GM18511 (cell line): ENCODE measurements at regions not wholly inside any gene's neighbourhood (a gene's known extent, or its start where the extent isn't known, plus 50 kb on each side); places are given as distances from the start of the nearest gene placed in this dataset.
"Not testable (repeated sequence)": the region's sequence is repeated elsewhere in the genome, so short reads cannot be mapped to it uniquely, and the experiment has no call there.

Experiments
- ATAC-seq: cut with Tn5 transposase; IDR thresholded peaks from one replicate; pipeline ENCODE4 v1.9.1; 2021; ENCODE audit warnings: mild to moderate bottlenecking, moderate library complexity; ENCODE audit not compliant: unreplicated experiment

GRCh38 chr1:189212606-189213005, 1265.1 kb downstream of the BRINP3 start:
- no peak for ATAC-seq

GRCh38 chr1:189216886-189217285, 1260.8 kb downstream of the BRINP3 start:
- ATAC-seq, result no peak

GRCh38 chr1:189217646-189218045, 1260.0 kb downstream of the BRINP3 start:
- ATAC-seq, result no peak

GRCh38 chr1:189220750-189221149, 1256.9 kb downstream of the BRINP3 start:
- ATAC-seq, result no peak

- ATAC-seq, result not testable (repeated sequence)
Observed at GRCh38 chr1:189225794-189226145, 1251.9 kb downstream of the BRINP3 start.

- no peak for ATAC-seq
Observed at GRCh38 chr1:189226779-189227178, 1250.9 kb downstream of the BRINP3 start.

GRCh38 chr1:189237008-189237407, 1240.7 kb downstream of the BRINP3 start:
- no peak for ATAC-seq

- ATAC-seq, result no peak
Observed at GRCh38 chr1:189253601-189254350, 1223.9 kb downstream of the BRINP3 start.

- not testable (repeated sequence) for ATAC-seq
Observed at GRCh38 chr1:189261128-189261527, 1216.5 kb downstream of the BRINP3 start.

GRCh38 chr1:189269011-189269410, 1208.7 kb downstream of the BRINP3 start:
- no peak for ATAC-seq

- ATAC-seq, result no peak
Observed at GRCh38 chr1:189274267-189274666, 1203.4 kb downstream of the BRINP3 start.

- ATAC-seq, result no peak
Observed at GRCh38 chr1:189275796-189276195, 1201.9 kb downstream of the BRINP3 start.

- ATAC-seq, result no peak
Observed at GRCh38 chr1:189289346-189289745, 1188.3 kb downstream of the BRINP3 start.

- ATAC-seq, result no peak
Observed at GRCh38 chr1:189301235-189301634, 1176.4 kb downstream of the BRINP3 start.

GRCh38 chr1:189305279-189305678, 1172.4 kb downstream of the BRINP3 start:
- ATAC-seq, result no peak

GRCh38 chr1:189311915-189312314, 1165.7 kb downstream of the BRINP3 start:
- no peak for ATAC-seq

GRCh38 chr1:189312499-189312898, 1165.2 kb downstream of the BRINP3 start:
- no peak for ATAC-seq

- no peak for ATAC-seq
Observed at GRCh38 chr1:189313488-189313887, 1164.2 kb downstream of the BRINP3 start.

GRCh38 chr1:189315035-189315901, 1162.4 kb downstream of the BRINP3 start:
- ATAC-seq, result no peak

GRCh38 chr1:189323091-189323490, 1154.6 kb downstream of the BRINP3 start:
- no peak for ATAC-seq

GRCh38 chr1:189331071-189331470, 1146.6 kb downstream of the BRINP3 start:
- not testable (repeated sequence) for ATAC-seq
